NCI-H345 (cell line): ENCODE measurements at regions not wholly inside any gene's neighbourhood (a gene's known extent, or its start where the extent isn't known, plus 50 kb on each side); places are given as distances from the start of the nearest gene placed in this dataset.
A peak's percentile ranks its signal among the peaks of the same experiment; 100 is the strongest.

Source experiments
- DNase-seq: peaks from one replicate; lab custom pipeline; 2025; lab: John Stamatoyannopoulos, UW

- no peak for DNase-seq
Observed at GRCh38 chr10:3516234-3516922, 268.6 kb downstream of the KLF6 start.

GRCh38 chr10:3514691-3515090, 270.3 kb downstream of the KLF6 start:
- no peak for DNase-seq

GRCh38 chr10:3512263-3512662, 272.7 kb downstream of the KLF6 start:
- no peak for DNase-seq

GRCh38 chr10:3511483-3511882, 273.5 kb downstream of the KLF6 start:
- no peak for DNase-seq

- DNase-seq, result no peak
Observed at GRCh38 chr10:3510741-3511140, 274.3 kb downstream of the KLF6 start.

GRCh38 chr10:3509355-3509754, 275.7 kb downstream of the KLF6 start:
- DNase-seq, result no peak

GRCh38 chr10:3503299-3503698, 281.7 kb downstream of the KLF6 start:
- no peak for DNase-seq

GRCh38 chr10:3502673-3503072, 282.3 kb downstream of the KLF6 start:
- DNase-seq, result no peak

- no peak for DNase-seq
Observed at GRCh38 chr10:3500408-3500856, 284.6 kb downstream of the KLF6 start.

GRCh38 chr10:3499120-3499519, 285.9 kb downstream of the KLF6 start:
- no peak for DNase-seq

GRCh38 chr10:3497581-3497980, 287.4 kb downstream of the KLF6 start:
- DNase-seq, result no peak

- DNase-seq, result no peak
Observed at GRCh38 chr10:3496138-3496537, 288.9 kb downstream of the KLF6 start.

- DNase-seq, result no peak
Observed at GRCh38 chr10:3495281-3495680, 289.7 kb downstream of the KLF6 start.

GRCh38 chr10:3494838-3495230, 290.2 kb downstream of the KLF6 start:
- DNase-seq, result no peak

GRCh38 chr10:3494131-3494837, 290.7 kb downstream of the KLF6 start:
- no peak for DNase-seq

GRCh38 chr10:3493621-3494020, 291.4 kb downstream of the KLF6 start:
- DNase-seq, result no peak

GRCh38 chr10:3491571-3491970, 293.4 kb downstream of the KLF6 start:
- DNase-seq, result no peak

GRCh38 chr10:3487228-3487627, 297.8 kb downstream of the KLF6 start:
- DNase-seq, result no peak

- peak; percentile 50 for DNase-seq
Observed at GRCh38 chr10:3486346-3487065, 298.5 kb downstream of the KLF6 start.

- DNase-seq, result no peak
Observed at GRCh38 chr10:3485057-3485686, 299.8 kb downstream of the KLF6 start.

GRCh38 chr10:3484306-3485056, 300.5 kb downstream of the KLF6 start:
- no peak for DNase-seq
